DMS79 treated with DMSO at 0.1 percent for 48 hours (cell line): ENCODE measurements at regions not wholly inside any gene's neighbourhood (a gene's known extent, or its start where the extent isn't known, plus 50 kb on each side); places are given as distances from the start of the nearest gene placed in this dataset.
A peak's percentile ranks its signal among the peaks of the same experiment; 100 is the strongest.
"Not testable (repeated sequence)": the region's sequence is repeated elsewhere in the genome, so short reads cannot be mapped to it uniquely, and the experiment has no call there.

Source experiments
- DNase-seq: peaks from one replicate; lab custom pipeline; 2025; lab: John Stamatoyannopoulos, UW

DNA sequence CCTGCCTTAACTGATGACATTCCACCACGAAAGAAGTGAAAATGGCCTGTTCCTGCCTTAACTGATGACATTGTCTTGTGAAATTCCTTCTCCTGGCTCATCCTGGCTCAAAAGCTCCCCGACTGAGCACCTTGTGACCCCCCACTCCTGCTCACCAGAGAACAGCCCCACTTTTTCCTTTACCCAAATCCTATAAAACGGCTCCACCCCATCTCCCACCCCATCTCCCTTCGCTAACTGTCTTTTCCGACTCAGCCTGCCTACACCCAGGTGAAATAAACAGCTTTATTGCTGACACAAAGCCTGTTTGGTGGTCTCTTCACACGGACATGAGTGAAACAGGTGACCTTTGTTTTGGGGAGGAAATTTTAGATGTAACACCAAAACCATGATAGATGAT, 674.4 kb downstream of the TLE1 start:
- DNase-seq = not testable (repeated sequence)

DNA sequence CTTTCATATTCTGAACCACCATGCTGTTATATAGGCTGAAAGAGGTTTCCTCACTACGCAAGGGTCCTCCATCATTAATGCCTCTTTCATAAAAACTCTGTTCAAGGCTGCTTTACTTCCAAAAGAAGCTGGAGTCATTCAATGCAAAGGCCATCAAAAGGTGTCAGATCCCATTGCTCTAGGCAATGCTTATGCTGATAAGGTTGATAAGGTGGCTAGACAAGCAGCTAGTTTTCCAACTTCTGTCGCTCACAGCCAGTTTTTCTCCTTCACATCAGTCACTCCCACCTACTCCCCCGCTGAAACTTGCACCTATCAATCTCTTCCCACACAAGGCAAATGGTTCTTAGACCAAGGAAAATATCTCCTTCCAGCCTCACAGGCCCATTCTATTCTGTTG, 676.2 kb downstream of the TLE1 start:
- DNase-seq = not testable (repeated sequence)

DNA sequence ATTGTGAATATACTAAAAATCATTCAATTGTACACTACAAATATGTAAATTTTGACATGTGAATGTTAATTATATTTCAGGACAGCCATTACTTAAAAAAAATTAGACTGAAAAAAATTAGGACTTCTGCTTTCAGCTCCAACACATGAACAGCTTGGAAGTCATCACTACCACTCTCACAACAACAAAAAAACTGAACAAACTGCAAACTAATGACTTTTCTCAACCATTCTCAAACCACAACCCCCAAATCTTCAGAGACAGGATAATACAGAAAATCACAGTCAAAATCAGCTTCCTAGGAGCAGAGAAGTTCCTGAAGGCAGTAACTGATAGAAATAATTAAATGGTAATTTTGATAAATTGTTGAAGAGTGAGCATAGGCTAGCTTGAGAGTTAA, 686.4 kb downstream of the TLE1 start:
- no peak for DNase-seq

DNA sequence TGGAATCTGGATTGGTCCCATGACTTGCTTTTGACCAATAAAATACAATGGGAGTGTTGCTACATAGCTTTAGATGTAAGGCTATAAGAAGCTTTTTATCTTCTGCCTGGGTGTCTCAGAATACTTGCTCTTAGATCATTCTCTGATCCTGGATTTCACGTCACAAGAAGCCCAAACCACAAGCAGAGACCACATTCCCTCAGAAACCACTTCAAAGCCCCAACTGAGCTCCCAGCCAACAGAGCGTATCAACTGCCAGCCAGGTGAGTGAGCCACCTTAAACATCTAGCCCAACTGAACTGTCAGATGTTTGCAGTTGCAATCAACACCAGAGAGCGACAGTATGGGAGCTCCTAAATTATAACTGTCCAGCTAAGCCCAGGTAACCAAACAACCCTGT, 687.1 kb downstream of the TLE1 start:
- DNase-seq = peak; percentile 63

DNA sequence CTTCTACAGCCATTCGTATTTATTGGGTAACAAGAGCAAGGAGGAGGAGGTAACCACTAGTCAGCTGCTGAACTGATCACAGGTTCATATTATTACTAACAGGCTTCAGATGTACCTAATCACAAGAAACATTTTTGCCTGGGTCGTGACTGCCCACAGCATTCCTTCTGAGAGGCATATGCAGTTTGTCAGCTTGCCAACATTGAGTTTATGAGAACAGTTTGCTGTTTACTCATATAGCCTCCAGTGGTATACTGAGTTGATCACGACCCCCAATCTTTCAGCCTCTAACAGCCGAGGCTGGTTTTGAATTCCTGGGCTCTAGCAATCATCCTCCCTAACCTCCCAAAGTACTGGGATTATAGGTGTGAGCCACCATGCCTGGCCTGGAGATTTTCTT, 693.6 kb downstream of the TLE1 start:
- no peak for DNase-seq

DNA sequence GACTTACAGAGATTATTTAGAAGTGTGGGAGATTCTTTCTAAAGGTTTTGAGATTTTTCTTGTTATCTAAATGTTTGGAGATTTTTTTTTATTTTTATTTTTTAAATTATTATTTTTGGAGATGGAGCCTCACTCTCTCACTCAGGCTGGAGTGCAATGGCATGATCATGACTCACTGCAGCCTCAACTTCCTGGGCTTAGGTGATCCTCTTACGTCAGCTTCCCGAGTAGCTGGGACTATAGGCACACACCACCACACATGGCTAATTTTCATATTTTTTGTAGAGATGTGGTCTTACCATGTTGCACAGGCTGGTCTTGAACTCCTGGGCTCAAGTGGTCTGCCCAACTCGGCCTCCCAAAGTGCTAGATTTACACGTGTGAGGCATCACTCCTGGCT, 694.5 kb downstream of the TLE1 start:
- no peak for DNase-seq

DNA sequence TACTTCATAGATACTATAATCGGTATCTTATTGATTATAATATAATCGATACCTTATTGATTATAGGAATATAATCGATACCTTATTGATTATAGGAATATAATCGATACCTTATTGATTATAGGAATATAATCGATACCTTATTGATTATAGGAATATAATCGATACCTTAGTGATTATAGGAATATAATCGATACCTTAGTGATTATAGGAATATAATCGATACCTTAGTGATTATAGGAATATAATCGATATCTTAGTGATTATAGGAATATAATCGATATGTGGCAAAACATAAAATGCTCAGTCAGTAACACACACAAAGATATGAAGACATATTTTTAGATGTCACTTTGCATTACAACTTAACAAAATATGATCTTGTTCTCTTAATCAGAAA, 703.8 kb downstream of the TLE1 start:
- not testable (repeated sequence) for DNase-seq

DNA sequence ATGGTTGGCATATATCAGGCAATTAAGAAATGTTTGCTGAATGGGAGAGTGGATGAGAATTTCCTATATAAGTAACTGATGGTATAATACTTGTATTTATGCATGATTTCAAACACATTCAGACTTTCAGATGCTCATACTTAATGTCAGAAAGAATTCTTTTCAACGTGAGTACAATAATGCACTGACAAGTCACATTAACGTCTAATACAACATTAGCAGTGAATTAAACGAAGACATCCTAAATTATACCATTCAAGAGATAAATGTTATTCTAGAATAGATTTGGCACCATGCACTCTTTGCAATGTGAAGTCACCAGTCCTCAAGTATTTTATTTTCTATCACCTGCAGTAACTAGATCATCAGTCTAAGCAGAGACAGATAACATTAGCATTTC, 712.9 kb downstream of the TLE1 start:
- DNase-seq = no peak

DNA sequence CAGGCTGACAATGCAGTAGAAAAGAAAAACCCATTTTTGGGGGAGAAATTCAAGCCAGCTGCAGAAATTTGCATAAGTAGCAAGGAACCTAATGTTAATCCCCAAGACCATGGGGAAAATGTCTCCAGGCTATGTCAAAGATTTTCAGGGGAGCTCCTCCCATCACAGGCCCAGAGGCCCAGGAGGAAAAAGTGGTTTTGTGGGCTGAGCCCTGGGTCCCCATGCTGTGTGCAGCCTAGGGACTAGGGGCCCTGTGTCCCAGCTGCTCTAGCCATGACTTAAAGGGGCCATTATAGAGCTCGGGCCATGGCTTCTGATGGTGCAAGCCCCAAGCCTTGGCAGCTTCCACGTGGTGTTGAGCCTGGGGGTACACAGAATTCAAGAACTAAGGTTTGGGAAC, 719.0 kb downstream of the TLE1 start:
- DNase-seq = not testable (repeated sequence)

DNA sequence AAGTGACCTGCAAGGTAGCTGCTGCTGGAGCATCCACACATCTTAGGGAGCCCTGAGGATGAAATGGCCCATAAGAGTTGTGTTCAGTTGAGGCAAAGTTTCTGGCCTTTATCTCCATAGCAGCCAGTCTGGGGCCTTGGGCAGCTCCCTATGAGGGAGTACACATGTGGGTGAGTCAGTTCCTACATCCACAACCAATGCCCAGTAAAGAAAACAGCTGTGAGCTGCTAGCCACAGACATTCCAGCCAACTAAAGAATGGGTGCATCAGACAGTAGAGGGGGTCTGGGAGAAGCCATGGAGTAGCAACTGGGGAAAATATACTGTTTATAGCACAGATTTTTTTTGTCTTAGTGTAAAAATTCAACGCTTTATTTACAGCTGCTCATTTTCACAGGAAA, 720.7 kb downstream of the TLE1 start:
- no peak for DNase-seq

DNA sequence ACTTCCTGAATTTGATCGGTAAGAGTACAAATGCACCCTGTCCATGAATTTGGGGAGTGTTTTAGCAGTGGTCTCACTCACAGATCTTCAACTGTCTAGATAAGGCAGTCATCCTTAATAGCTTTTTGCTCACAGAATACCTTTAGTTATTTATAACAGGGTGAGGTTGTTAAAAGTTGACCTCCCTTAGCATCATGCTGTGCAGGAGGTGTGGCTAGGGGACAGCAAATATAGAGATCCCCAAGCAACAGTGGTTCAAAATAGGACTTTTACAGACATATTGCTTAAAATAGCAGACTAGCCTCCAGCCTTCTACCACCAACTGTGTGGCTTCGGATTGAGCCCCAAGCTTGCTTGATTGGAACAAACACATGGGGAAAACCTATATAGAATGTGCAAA, 724.4 kb downstream of the TLE1 start:
- no peak for DNase-seq

DNA sequence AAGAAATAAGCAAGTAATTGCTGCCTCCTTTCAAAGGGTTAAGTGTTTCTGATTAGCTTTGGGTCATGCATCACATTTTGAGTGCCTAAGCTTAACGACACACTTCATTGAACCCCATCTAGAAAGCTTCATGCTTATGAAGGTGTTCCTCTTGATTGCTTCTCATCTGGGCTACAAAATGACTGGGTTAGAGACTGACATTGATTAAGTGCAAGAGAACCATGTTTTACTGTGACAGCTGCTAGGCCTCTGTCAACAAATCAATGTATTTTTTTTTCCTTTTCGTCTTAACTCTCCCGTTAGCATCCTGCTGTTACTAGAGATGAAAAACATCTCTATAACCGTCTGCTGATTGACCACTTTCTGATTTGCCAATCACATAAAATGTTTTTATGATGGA, 725.0 kb downstream of the TLE1 start:
- DNase-seq = peak; percentile 75

DNA sequence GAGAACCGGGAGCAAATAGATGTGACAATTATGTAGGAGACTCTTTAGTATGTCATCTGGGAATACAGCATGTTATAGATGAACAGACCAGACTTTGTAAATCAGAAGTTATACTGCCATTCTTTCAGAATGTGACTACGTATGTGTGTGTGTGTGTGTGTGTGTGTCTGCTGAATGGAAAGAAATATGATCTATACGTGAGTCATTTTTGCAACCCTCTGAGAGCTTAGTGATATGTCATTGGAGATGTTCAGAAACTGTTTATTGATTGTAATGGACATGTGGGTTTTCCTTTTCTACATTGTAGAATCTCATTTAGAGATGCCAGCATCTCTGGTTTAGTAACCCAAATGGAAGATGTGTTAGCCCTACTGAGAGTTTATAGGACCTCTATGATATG, 731.5 kb downstream of the TLE1 start:
- DNase-seq = no peak

DNA sequence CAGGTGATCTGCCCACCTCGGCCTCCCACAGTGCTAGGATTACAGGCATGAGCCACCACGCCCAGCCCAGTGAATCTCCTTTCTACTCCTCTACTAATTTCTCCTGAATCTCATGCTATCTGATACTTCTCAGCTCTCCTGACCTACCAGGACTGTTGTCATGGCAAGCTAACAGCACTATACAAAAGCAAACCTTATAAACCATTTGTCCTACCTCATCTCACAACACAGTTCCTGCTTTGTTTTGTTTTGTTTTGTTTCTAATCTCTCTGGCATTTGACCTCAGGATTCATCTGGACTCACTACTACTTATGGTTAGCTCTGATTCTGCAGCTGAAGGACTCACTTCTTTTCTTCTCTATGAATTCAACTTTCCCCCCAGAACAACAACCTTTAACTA, 734.8 kb downstream of the TLE1 start:
- DNase-seq = no peak

DNA sequence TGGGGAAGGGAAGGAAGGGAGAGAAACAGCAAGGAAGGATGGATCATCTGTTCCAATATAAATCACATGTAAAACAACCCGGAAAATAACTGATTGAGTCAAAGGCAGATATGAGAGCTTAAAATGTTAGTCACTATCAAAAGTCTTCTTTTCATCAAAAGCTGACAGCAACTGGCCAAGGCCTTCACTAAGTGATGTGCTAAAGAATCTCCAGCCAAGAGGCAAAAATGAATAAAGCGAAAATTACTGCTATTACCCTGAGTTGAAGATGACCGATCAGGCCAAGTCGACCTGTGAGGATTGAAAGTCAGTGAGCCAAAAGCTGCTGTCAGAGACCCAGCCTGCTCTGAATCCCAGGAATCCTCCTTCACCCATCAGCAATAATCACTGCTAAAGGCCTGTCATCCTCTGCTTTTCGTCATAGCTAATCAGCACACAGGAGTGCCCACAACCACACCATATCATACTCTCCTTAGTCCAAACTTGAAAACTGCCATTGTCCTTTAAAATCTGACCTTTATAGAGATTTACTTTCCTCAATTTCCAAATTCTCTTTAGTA, 736.9 kb downstream of the TLE1 start:
- DNase-seq = no peak

DNA sequence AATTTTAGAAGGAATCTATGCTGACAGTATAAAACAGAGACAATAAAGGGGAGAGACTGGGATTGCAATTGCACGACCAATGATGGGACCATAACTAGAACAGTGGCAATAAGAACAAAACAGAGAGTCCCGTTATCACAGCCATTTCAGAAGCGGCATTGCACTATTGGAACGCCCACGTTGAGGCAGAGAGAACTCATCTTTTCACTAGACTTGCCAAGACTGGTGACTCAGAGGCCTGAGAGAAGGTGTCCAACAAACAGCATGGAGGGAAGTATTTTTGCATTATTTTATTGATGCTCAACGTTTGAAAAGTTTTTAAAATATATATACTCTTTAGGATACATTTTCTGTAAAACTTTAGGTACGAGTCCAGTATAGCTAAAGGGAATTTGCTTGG, 737.7 kb downstream of the TLE1 start:
- DNase-seq = no peak

DNA sequence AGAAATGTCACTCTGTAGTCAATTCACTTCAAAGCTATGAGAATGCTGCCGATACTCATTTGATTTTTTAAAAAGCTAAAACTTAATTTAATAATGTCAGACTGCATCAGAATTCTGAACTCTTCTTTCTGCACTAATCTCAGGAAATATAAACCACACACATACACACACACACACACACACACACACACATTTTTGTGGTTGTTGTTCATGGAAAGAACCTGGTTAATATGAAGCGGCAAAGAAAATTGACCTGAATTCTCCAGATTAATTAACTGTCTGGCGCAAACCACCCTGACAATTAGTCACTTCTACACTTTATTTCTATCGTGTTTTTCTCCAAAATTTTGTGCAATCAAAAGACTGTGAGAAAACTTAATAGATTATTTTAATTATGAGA, 740.5 kb downstream of the TLE1 start:
- DNase-seq = no peak

DNA sequence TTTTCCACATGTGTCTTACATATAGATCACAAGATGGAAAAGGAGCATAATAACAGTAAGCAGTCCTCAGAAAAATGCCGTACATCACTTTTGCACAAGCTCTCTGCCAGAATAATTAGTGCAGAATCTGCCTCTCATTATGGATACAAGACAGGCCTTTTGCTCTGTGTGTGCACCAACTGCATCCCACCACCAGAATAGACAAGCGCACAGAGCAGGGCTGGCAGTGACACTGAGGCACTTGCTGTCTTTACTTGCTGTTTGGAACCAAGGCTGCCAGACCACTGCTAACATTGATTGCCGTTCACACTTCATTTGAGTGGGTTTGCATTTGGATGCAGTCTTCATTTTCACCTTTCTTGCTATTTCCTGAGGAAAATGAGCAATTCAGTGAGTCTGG, 741.3 kb downstream of the TLE1 start:
- DNase-seq = no peak

DNA sequence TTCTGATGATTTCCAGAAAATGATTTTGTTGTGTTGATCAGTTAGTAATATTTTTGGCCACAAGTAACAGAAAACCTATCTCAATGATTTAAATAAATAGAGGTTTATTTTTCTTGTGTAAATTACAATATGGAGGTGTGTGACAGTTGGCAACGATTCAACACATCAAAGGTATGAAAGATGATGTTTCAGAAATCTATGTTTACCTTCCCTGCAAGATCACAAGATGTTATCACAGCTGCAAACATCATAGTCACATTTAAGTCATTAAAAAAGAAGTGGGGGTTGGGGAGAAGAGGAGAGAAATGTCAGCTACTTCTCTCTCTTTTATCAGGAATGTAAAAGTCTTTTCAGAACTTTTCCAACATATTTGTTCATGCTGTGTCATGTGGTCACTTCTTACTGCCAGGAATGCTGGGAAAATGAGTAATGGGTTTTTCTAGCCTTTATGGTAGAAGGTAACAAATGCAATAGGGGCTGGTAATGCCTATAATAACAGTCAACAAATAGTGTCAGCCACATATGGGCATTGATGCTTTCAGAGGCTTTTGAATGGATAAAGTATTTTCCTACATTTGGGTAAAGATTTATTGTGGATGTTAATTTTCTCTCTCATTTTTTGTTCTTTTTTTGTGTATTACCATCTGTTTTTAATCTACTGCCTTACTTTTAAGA, 742.7 kb downstream of the TLE1 start:
- no peak for DNase-seq

DNA sequence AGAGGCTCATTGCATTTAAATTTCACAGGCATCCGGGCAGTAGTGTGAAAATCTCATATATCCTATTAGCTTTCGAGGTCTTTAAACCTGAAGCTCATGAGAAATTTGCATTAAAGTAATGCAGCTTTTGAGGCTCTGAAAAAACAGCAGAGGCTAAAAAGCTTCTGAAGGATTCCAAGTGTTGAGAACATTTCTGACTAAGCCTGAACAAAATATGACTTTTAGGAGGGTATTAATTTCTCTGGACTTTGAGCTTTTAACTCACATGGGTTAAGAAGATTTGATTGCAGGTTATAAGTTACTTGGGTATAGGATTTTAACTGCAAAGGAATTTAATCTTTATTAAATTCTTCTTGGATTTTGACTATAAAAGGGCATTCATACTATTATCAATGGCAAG, 743.9 kb downstream of the TLE1 start:
- DNase-seq = no peak

DNA sequence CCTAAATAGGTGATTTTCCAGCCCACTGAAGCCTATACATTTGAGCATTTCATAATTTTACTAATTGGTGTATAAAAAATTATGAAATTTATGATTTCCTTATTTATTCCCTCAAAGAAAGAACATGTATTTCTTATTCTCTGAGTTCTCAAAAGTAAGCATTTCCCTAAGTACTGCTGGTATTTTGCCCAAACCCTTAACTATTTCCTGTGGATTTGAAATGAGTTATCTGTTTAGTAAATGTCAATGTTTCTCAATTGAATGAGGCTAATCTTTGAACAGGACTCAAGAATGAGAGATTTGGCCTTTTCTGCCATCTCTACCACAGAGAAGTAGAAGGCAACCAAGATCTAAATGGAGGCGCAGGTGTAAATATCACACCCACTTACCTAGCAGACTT, 751.7 kb downstream of the TLE1 start:
- no peak for DNase-seq

DNA sequence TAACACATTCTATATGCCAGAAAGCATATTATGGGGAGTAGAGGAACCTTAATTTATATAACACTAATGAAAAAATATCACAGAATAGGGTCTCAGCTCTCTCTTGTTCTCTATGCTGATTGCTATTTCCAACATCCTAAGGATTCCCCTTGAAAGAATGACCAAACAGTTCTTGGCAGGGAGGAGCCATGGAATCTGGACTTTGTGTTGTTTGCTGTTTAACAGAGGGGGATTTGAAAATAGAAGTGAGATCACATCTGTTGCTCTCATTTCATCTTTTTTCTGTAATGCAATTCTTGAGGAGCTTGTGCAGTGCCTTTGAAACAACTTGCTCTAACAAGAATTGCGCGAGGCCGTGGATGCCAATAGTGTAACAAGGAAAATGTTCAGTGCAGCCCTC, 755.3 kb downstream of the TLE1 start:
- no peak for DNase-seq

DNA sequence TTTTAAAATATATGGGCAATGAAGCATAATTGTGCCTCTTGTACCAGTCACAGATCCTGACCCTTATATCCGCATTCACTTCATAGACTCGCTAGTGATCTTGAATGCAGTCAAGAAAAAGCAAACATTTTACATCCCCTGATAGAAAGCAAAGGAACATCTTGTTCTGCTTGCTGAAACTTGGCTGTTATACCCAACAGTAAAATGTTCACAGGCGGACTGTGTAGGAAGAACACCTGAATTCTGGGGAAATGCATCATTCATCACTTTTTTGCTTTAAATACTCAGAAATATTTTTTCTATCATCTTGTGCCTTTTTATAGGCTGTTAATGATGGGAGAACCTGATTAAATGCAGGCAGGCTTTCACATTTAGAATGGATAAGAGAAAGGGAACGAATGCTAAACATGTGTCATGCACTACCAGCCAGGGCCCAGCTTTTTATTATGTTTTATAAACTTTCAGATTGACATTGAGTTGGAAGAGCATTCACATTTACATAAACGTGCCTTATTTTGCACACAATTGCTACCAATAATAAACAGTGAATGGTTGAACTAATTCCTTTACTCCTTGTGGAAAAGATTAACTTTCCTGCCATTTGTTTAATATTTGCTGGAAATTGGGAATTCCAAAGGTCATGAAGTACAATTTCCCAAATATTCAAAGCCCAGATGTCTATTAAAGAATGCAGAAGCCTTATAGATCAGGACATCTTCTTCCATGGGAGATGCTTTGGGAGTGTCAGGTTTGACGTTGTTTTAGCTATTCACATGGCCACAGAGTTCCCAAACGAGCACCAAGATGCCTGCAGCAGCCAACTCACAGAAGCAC, 756.2 kb downstream of the TLE1 start:
- DNase-seq = no peak

DNA sequence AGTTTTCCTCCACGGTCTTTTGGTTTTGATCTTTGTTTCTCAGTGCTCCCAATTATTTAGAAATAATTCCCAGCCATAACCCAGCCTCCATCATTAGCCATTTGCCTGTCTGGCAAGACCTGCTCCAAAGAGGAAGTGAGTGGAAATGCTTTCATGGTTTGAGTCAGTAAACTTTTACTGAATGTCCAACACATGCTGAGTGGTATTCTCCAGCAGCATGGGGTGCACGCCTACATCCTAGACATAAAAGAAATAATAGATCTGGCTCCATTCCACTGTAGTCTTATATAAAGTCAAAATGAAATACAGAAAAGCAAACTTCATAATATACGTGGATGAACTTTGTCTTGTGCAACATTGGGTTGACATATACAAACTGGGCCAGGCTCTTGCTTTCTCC, 757.2 kb downstream of the TLE1 start:
- DNase-seq = no peak
